PFSK-1 (cell line): ENCODE measurements at regions not wholly inside any gene's neighbourhood (a gene's known extent, or its start where the extent isn't known, plus 50 kb on each side); places are given as distances from the start of the nearest gene placed in this dataset.

Experiments used
- FOXP2 ChIP-seq: optimal IDR thresholded peaks from 2 replicates; pipeline ENCODE3; 2011; ENCODE audit warnings: borderline replicate concordance, control low read depth, inconsistent platforms; ENCODE audit not compliant: insufficient read depth; ENCODE audit errors: extremely low read length, extremely low read depth
- POLR2AphosphoS5 ChIP-seq: IDR thresholded peaks from 2 replicates; pipeline ENCODE4 v1.6.1; 2012; ENCODE audit warnings: low read depth, mild to moderate bottlenecking, control low read depth, low read length, moderate library complexity
- REST ChIP-seq, 2 experiments: IDR thresholded peaks; 2 replicates each; pipeline versions ENCODE4 v1.6.1 to v1.8.0; 2011 to 2012; ENCODE audit warnings: low read depth in 2 of 2, low read length in 2 of 2, control low read depth in 1 of 2, inconsistent platforms in 1 of 2, mild to moderate bottlenecking in 1 of 2, moderate library complexity in 1 of 2; ENCODE audit not compliant: insufficient read depth in 1 of 2
- SIN3A ChIP-seq: IDR thresholded peaks from 2 replicates; pipeline ENCODE4 v1.6.1; 2012; ENCODE audit warnings: mild to moderate bottlenecking, low read length, moderate library complexity, borderline replicate concordance; ENCODE audit not compliant: insufficient read depth
- TAF1 ChIP-seq: IDR thresholded peaks from 2 replicates; pipeline ENCODE4 v1.6.1; 2012; ENCODE audit warnings: low read length, control low read depth, borderline replicate concordance; ENCODE audit not compliant: insufficient read depth

- TF ChIP-seq SIN3A (no peak), TAF1 (no peak), REST (IDR thresholded peaks at IDR 0.05; ENCODE audit: insufficient read depth in 1 of 2, low read depth in 2 of 2, low read length in 2 of 2) (no peak), FOXP2 (no peak), POLR2AphosphoS5 (no peak)
These were observed 435.0 kb upstream of the CADM1 start for GRCh38 chr11:115939104-115939730.

- no peak for TF ChIP-seq TAF1
- TF ChIP-seq FOXP2 = no peak
- no peak for TF ChIP-seq SIN3A
- TF ChIP-seq REST (IDR thresholded peaks at IDR 0.05; ENCODE audit: insufficient read depth in 1 of 2, low read depth in 2 of 2, low read length in 2 of 2) = no peak
These were observed 429.3 kb upstream of the CADM1 start for GRCh38 chr11:115933564-115933963.

- TF ChIP-seq POLR2AphosphoS5 (no peak), REST (IDR thresholded peaks at IDR 0.05; ENCODE audit: insufficient read depth in 1 of 2, low read depth in 2 of 2, low read length in 2 of 2) (no peak)
These were observed 427.4 kb upstream of the CADM1 start for GRCh38 chr11:115931548-115932083.

- no peak for TF ChIP-seq REST (IDR thresholded peaks at IDR 0.05; ENCODE audit: insufficient read depth in 1 of 2, low read depth in 2 of 2, low read length in 2 of 2)
- no peak for TF ChIP-seq TAF1
- TF ChIP-seq POLR2AphosphoS5 = no peak
- TF ChIP-seq SIN3A = no peak
- TF ChIP-seq FOXP2 = no peak
These were observed 426.8 kb upstream of the CADM1 start for GRCh38 chr11:115930886-115931547.

GRCh38 chr11:115930291-115930690, 426.1 kb upstream of the CADM1 start:
- TF ChIP-seq FOXP2 (no peak), POLR2AphosphoS5 (no peak), REST (IDR thresholded peaks at IDR 0.05; ENCODE audit: insufficient read depth in 1 of 2, low read depth in 2 of 2, low read length in 2 of 2) (no peak), SIN3A (no peak), TAF1 (no peak)
